ENCODE measurements at regions not wholly inside any gene's neighbourhood (a gene's known extent, or its start where the extent isn't known, plus 50 kb on each side); places are given as distances from the start of the nearest gene placed in this dataset.

- TF ChIP-seq, protein P1, sequence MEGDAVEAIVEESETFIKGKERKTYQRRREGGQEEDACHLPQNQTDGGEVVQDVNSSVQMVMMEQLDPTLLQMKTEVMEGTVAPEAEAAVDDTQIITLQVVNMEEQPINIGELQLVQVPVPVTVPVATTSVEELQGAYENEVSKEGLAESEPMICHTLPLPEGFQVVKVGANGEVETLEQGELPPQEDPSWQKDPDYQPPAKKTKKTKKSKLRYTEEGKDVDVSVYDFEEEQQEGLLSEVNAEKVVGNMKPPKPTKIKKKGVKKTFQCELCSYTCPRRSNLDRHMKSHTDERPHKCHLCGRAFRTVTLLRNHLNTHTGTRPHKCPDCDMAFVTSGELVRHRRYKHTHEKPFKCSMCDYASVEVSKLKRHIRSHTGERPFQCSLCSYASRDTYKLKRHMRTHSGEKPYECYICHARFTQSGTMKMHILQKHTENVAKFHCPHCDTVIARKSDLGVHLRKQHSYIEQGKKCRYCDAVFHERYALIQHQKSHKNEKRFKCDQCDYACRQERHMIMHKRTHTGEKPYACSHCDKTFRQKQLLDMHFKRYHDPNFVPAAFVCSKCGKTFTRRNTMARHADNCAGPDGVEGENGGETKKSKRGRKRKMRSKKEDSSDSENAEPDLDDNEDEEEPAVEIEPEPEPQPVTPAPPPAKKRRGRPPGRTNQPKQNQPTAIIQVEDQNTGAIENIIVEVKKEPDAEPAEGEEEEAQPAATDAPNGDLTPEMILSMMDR (IDR thresholded peaks at IDR 0.05) = no peak
- TF ChIP-seq EP300 (IDR thresholded peaks at IDR 0.05) (no peak), POLR2AphosphoS5 (IDR thresholded peaks at IDR 0.05) (no peak), POLR2A (IDR thresholded peaks at IDR 0.05) (no peak)
These were observed 53.6 kb upstream of the NT5E start for GRCh38 chr6:85396159-85396808.

All from sigmoid colon (tissue), 4 donors.